DND-41 (cell line): ENCODE measurements at regions not wholly inside any gene's neighbourhood (a gene's known extent, or its start where the extent isn't known, plus 50 kb on each side); places are given as distances from the start of the nearest gene placed in this dataset.

ENCODE experiments used
- CTCF ChIP-seq: IDR thresholded peaks from 2 replicates; pipeline ENCODE4 v1.5.1; 2012; ENCODE audit warnings: borderline replicate concordance, low read length, moderate library complexity, mild to moderate bottlenecking; ENCODE audit not compliant: poor library complexity, severe bottlenecking; ENCODE audit errors: extremely low read depth
- EZH2 ChIP-seq: IDR thresholded peaks from 3 replicates; pipeline ENCODE4 v1.6.1; 2012; ENCODE audit warnings: borderline replicate concordance, low read depth, mild to moderate bottlenecking, moderate library complexity, low read length, inconsistent platforms; ENCODE audit not compliant: severe bottlenecking

- TF ChIP-seq CTCF: no peak
- no peak for TF ChIP-seq EZH2
Observed at GRCh38 chr22:49235463-49236300, 592.0 kb downstream of the BRD1 start.
